DND-41 (cell line): ENCODE measurements at regions not wholly inside any gene's neighbourhood (a gene's known extent, or its start where the extent isn't known, plus 50 kb on each side); places are given as distances from the start of the nearest gene placed in this dataset.
A peak's percentile ranks its signal among the peaks of the same experiment; 100 is the strongest.

Experiments used
- ATAC-seq: fragments of 200-7000 bp; cut with Tn5 transposase; 3 replicates; pipeline ENCODE4 v1.9.1; 2021; ENCODE audit warnings: low read depth; ENCODE audit not compliant: insufficient read depth
- DNase-seq: peaks from one replicate; pipeline ENCODE4 v3.0.0-alpha.2; 2020
- H2AFZ ChIP-seq: 2 replicates; pipeline ENCODE4 v1.6.0; 2012; ENCODE audit warnings: low read depth, low read length
- H3K27ac ChIP-seq: 2 replicates; pipeline ENCODE4 v1.5.1; 2012; ENCODE audit warnings: low read length, inconsistent platforms
- H3K27me3 ChIP-seq: fragments of 200-600 bp; sonication (generic); 2 replicates; pipeline ENCODE4 v1.6.0; 2012; ENCODE audit warnings: low read length, mild to moderate bottlenecking, inconsistent platforms; ENCODE audit not compliant: insufficient read depth, poor library complexity
- H3K36me3 ChIP-seq: 2 replicates; pipeline ENCODE4 v1.5.1; 2012; ENCODE audit warnings: low read length, inconsistent platforms; ENCODE audit not compliant: insufficient read depth
- H3K4me1 ChIP-seq: 2 replicates; pipeline ENCODE4 v1.5.1; 2012; ENCODE audit warnings: mild to moderate bottlenecking, low read length; ENCODE audit not compliant: insufficient read depth
- H3K4me2 ChIP-seq: 2 replicates; pipeline ENCODE4 v1.6.0; 2012; ENCODE audit warnings: mild to moderate bottlenecking, moderate library complexity, low read length, inconsistent platforms; ENCODE audit not compliant: insufficient read depth
- H3K4me3 ChIP-seq, 2 experiments: fragments of 200-600 bp in 1 of 2; shearing (Covaris generic) in 1 of 2; 2 replicates each; pipeline ENCODE4 v1.5.1; 2012 to 2016; ENCODE audit warnings: inconsistent platforms in 2 of 2, low read length in 2 of 2, mild to moderate bottlenecking in 2 of 2, low read depth in 1 of 2, moderate library complexity in 1 of 2
- H3K79me2 ChIP-seq: 2 replicates; pipeline ENCODE4 v1.6.0; 2012; ENCODE audit warnings: low read length, inconsistent platforms; ENCODE audit not compliant: insufficient read depth
- H3K9ac ChIP-seq: 2 replicates; pipeline ENCODE4 v1.6.0; 2012; ENCODE audit warnings: low read depth, mild to moderate bottlenecking, inconsistent platforms, low read length, moderate library complexity
- H3K9me3 ChIP-seq: 2 replicates; pipeline ENCODE4 v1.5.1; 2012; ENCODE audit warnings: low read length, moderate library complexity, mild to moderate bottlenecking, inconsistent platforms; ENCODE audit not compliant: insufficient read depth, severe bottlenecking
- H4K20me1 ChIP-seq: 2 replicates; pipeline ENCODE4 v1.6.0; 2012; ENCODE audit warnings: low read length; ENCODE audit not compliant: insufficient read depth
- EZH2 ChIP-seq: IDR thresholded peaks from 3 replicates; pipeline ENCODE4 v1.6.1; 2012; ENCODE audit warnings: borderline replicate concordance, low read depth, mild to moderate bottlenecking, moderate library complexity, low read length, inconsistent platforms; ENCODE audit not compliant: severe bottlenecking
- TF ChIP-seq, protein P1 (sequence below): IDR thresholded peaks from 2 replicates; pipeline ENCODE4 v1.5.1; 2012; ENCODE audit warnings: borderline replicate concordance, low read length, moderate library complexity, mild to moderate bottlenecking; ENCODE audit not compliant: poor library complexity, severe bottlenecking; ENCODE audit errors: extremely low read depth

DNA sequence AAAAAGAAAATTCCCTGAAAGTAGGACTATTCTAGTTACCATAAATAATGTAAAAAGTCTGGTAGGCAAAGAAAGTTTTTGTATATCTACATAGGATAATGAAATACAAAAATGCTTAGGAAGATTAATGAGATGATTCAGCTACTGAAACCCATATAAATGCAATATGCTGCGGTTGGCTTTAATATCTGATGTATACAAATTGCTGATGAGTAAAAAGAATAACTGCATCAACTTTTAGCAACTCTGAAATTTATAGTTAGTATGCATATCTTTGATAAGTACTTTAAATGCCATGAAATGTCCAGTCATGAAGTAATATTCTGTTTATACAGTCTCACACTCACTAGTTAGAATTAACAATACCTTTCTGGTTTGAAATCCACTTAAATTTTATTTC lies 404.8 kb downstream of the TLL1 start:
- no peak for TF ChIP-seq EZH2
- TF ChIP-seq, protein P1, sequence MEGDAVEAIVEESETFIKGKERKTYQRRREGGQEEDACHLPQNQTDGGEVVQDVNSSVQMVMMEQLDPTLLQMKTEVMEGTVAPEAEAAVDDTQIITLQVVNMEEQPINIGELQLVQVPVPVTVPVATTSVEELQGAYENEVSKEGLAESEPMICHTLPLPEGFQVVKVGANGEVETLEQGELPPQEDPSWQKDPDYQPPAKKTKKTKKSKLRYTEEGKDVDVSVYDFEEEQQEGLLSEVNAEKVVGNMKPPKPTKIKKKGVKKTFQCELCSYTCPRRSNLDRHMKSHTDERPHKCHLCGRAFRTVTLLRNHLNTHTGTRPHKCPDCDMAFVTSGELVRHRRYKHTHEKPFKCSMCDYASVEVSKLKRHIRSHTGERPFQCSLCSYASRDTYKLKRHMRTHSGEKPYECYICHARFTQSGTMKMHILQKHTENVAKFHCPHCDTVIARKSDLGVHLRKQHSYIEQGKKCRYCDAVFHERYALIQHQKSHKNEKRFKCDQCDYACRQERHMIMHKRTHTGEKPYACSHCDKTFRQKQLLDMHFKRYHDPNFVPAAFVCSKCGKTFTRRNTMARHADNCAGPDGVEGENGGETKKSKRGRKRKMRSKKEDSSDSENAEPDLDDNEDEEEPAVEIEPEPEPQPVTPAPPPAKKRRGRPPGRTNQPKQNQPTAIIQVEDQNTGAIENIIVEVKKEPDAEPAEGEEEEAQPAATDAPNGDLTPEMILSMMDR: no peak
- H3K27ac ChIP-seq: no peak overlapping the region
- DNase-seq (no peak), ATAC-seq (no peak)
- H3K36me3 ChIP-seq: no peaks in the 10 kb centered on the region
- no peak overlapping the region for H2AFZ ChIP-seq
- H3K27me3 ChIP-seq: no peaks in the 10 kb centered on the region
- no peak overlapping the region for H3K9ac ChIP-seq
- H3K4me3 ChIP-seq: no peak overlapping the region
- H3K4me1 ChIP-seq: no peaks in the 10 kb centered on the region
- H3K4me2 ChIP-seq: no peak overlapping the region
- H3K79me2 ChIP-seq: no peaks in the 10 kb centered on the region
- no peaks in the 10 kb centered on the region for H3K9me3 ChIP-seq
- no peaks in the 10 kb centered on the region for H4K20me1 ChIP-seq

DNA sequence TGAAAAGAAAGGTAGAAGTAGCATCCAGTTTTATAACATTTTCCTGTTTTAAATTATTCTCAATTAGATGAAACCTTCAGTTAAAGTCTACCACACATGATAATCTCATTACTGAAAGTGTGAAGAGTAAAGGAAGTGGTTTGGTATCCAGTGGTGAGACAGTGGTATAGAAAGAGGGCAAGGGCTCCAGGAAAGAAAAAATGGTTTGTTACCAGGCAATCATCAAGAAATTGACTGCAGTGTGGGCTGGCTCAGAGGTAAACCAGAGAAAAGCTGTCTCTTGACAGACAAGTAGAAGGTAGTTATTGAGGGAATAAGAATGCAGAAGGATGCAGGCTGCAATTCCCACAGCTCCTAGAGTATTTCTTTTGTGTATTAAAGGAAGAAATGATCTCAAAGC lies 406.2 kb downstream of the TLL1 start:
- no peak overlapping the region for H3K9ac ChIP-seq
- H3K27me3 ChIP-seq: no peaks in the 10 kb centered on the region
- TF ChIP-seq, protein P1: no peak
- TF ChIP-seq EZH2: no peak
- no peak overlapping the region for H3K4me3 ChIP-seq
- no peaks in the 10 kb centered on the region for H3K4me1 ChIP-seq
- H2AFZ ChIP-seq: no peak overlapping the region
- H3K27ac ChIP-seq: no peak overlapping the region
- H3K4me2 ChIP-seq: no peak overlapping the region
- no peaks in the 10 kb centered on the region for H4K20me1 ChIP-seq
- no peaks in the 10 kb centered on the region for H3K9me3 ChIP-seq
- no peaks in the 10 kb centered on the region for H3K36me3 ChIP-seq
- DNase-seq (no peak), ATAC-seq (peak; percentile 39; the same call in 1 of the 3 replicates)
- H3K79me2 ChIP-seq: no peaks in the 10 kb centered on the region

DNA sequence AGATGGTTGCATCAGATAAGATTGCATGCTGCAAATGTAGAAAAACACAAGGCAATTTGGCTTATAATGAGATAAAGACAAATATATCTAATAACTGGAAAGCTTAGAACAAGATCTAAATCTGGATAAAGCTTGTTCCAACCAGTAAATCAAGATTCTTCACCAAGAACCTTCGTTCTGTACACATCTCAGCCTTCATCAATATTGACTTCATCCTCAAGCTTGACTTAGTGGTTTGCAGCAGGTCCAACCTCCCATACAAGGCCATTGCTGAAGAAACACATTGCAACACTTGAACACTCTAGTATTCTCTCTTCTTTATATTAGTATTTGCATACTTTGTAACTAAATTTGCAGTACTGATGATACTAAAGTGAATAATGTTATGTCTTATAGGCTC lies 407.6 kb downstream of the TLL1 start:
- no peak overlapping the region for H3K4me3 ChIP-seq
- H3K4me1 ChIP-seq: no peaks in the 10 kb centered on the region
- no peaks in the 10 kb centered on the region for H4K20me1 ChIP-seq
- TF ChIP-seq EZH2: no peak
- TF ChIP-seq, protein P1: no peak
- ATAC-seq: no peak
- H3K9ac ChIP-seq: no peak overlapping the region
- H3K79me2 ChIP-seq: no peaks in the 10 kb centered on the region
- no peaks in the 10 kb centered on the region for H3K27me3 ChIP-seq
- no peaks in the 10 kb centered on the region for H3K9me3 ChIP-seq
- H3K27ac ChIP-seq: no peak overlapping the region
- H3K4me2 ChIP-seq: no peak overlapping the region
- H3K36me3 ChIP-seq: no peaks in the 10 kb centered on the region
- no peak for DNase-seq
- H2AFZ ChIP-seq: no peak overlapping the region
